ENCODE measurements at regions not wholly inside any gene's neighbourhood (a gene's known extent, or its start where the extent isn't known, plus 50 kb on each side); places are given as distances from the start of the nearest gene placed in this dataset.
"Not testable (repeated sequence)": the region's sequence is repeated elsewhere in the genome, so short reads cannot be mapped to it uniquely, and the experiment has no call there.

- TF ChIP-seq CTCF (conservative IDR thresholded peaks at IDR 0.05; ENCODE audit: control insufficient read depth, insufficient read depth, low read depth, low read length): no peak
- DNase-seq (ENCODE audit: low read depth): no peak
- H3K4me3 ChIP-seq (ENCODE audit: control insufficient read depth, low read depth, low read length): no peak overlapping the region
These were observed 158.2 kb upstream of the CRIM1 start for GRCh38 chr2:36197181-36197971.

- no peak overlapping the region for H3K4me3 ChIP-seq (ENCODE audit: control insufficient read depth, low read depth, low read length)
- DNase-seq (ENCODE audit: low read depth): no peak
- TF ChIP-seq CTCF (conservative IDR thresholded peaks at IDR 0.05; ENCODE audit: control insufficient read depth, insufficient read depth, low read depth, low read length): no peak
These were observed 161.9 kb upstream of the CRIM1 start for GRCh38 chr2:36193680-36194079.

- DNase-seq (ENCODE audit: low read depth): no peak
- H3K4me3 ChIP-seq (ENCODE audit: control insufficient read depth, low read depth, low read length): no peak overlapping the region
- no peak for TF ChIP-seq CTCF (conservative IDR thresholded peaks at IDR 0.05; ENCODE audit: control insufficient read depth, insufficient read depth, low read depth, low read length)
These were observed 162.6 kb upstream of the CRIM1 start for GRCh38 chr2:36192983-36193382.

GRCh38 chr2:36190097-36190496 lies 165.5 kb upstream of the CRIM1 start:
- no peak for TF ChIP-seq CTCF (conservative IDR thresholded peaks at IDR 0.05; ENCODE audit: control insufficient read depth, insufficient read depth, low read depth, low read length)
- no peak overlapping the region for H3K4me3 ChIP-seq (ENCODE audit: control insufficient read depth, low read depth, low read length)

GRCh38 chr2:36185624-36186023 lies 170.0 kb upstream of the CRIM1 start:
- TF ChIP-seq CTCF (conservative IDR thresholded peaks at IDR 0.05; ENCODE audit: control insufficient read depth, insufficient read depth, low read depth, low read length): no peak
- no peak for DNase-seq (ENCODE audit: low read depth)
- H3K4me3 ChIP-seq (ENCODE audit: control insufficient read depth, low read depth, low read length): no peak overlapping the region

More at GRCh38 chr2:36190097-36190496, 165.5 kb upstream of the CRIM1 start:
- DNase-seq (ENCODE audit: low read depth): no peak

- no peak overlapping the region for H3K4me3 ChIP-seq (ENCODE audit: control insufficient read depth, low read depth, low read length)
- no peak for TF ChIP-seq CTCF (conservative IDR thresholded peaks at IDR 0.05; ENCODE audit: control insufficient read depth, insufficient read depth, low read depth, low read length)
- no peak for DNase-seq (ENCODE audit: low read depth)
These were observed 170.7 kb upstream of the CRIM1 start for GRCh38 chr2:36184848-36185247.

GRCh38 chr2:36180789-36181482 lies 174.6 kb upstream of the CRIM1 start:
- DNase-seq (ENCODE audit: low read depth); H3K4me3 ChIP-seq (ENCODE audit: control insufficient read depth, low read depth, low read length): not testable (repeated sequence)

- not testable (repeated sequence) for H3K4me3 ChIP-seq (ENCODE audit: control insufficient read depth, low read depth, low read length); DNase-seq (ENCODE audit: low read depth)
These were observed 175.3 kb upstream of the CRIM1 start for GRCh38 chr2:36180293-36180692.

- H3K4me3 ChIP-seq (ENCODE audit: control insufficient read depth, low read depth, low read length); DNase-seq (ENCODE audit: low read depth): not testable (repeated sequence)
These were observed 175.8 kb upstream of the CRIM1 start for GRCh38 chr2:36179668-36180269.
